HepG2 (cell line): ENCODE measurements at regions not wholly inside any gene's neighbourhood (a gene's known extent, or its start where the extent isn't known, plus 50 kb on each side); places are given as distances from the start of the nearest gene placed in this dataset.

Experiments
- ATAC-seq: fragments of 200-7000 bp; cut with Tn5 transposase; 3 replicates; pipeline ENCODE4 v1.9.1; 2020; ENCODE audit warnings: mild to moderate bottlenecking, moderate library complexity
- BruUV-seq: library from RNA; stranded (reverse); fragments of 400-500 nt; replicated peaks from 2 replicates; lab custom pipeline; 2021; lab: Mats Ljungman, UMichigan
- CTCF ChIA-PET: fragments of 300-600 bp; formaldehyde crosslinking; extraction: SDS; loops from one replicate; lab custom pipeline; 2021; ENCODE audit warnings: low total read pairs, inconsistent platforms, low intra/inter-chr PET ratio; lab: Yijun Ruan, JAX
- POLR2A ChIA-PET: fragments of 350-600 bp; sonication (Branson Sonifier 250); formaldehyde crosslinking; loops from one replicate; lab custom pipeline; 2020; ENCODE audit warnings: antibody characterized with exemption, inconsistent platforms; lab: Yijun Ruan, JAX
- DNase-seq: peaks from one replicate; pipeline ENCODE4 v3.0.0-alpha.2; 2015; ENCODE audit warnings: low spot score
- FAIRE-seq: peaks from 3 replicates; lab custom pipeline; 2011; peaks lifted over from hg19 to GRCh38; lab: Jason Lieb, UNC
- H2AFZ ChIP-seq: one replicate; pipeline ENCODE4 v1.6.1; 2011; ENCODE audit warnings: low read length, inconsistent platforms
- H3K27ac ChIP-seq: fragments of 300-600 bp; 3 replicates; pipeline ENCODE4 v1.8.0; 2011; ENCODE audit warnings: mixed run types, mild to moderate bottlenecking, mixed read lengths, low read length, inconsistent platforms; ENCODE audit not compliant: insufficient read depth; ENCODE audit errors: extremely low read length
- H3K27me3 ChIP-seq, 2 experiments: fragments of 200-600 bp in 1 of 2; 2 replicates in 1 of 2; 3 replicates in 1 of 2; pipeline versions ENCODE4 v1.6.0 to v1.8.0; 2011; ENCODE audit warnings: low read length in 2 of 2, mild to moderate bottlenecking in 2 of 2, moderate library complexity in 2 of 2, inconsistent platforms in 1 of 2; ENCODE audit not compliant: insufficient read depth in 2 of 2, control insufficient read depth in 1 of 2
- H3K36me3 ChIP-seq, 2 experiments: fragments of 200-600 bp in 1 of 2; replicated peaks in 1 of 2; 2 replicates in 1 of 2; 3 replicates in 1 of 2; pipeline versions ENCODE4 v1.5.1 to v1.8.0; 2011; ENCODE audit warnings: low read length in 2 of 2, inconsistent platforms in 1 of 2; ENCODE audit not compliant: insufficient read depth in 2 of 2, control insufficient read depth in 1 of 2
- H3K4me1 ChIP-seq: 2 replicates; pipeline ENCODE4 v1.5.1; 2012; ENCODE audit warnings: low read length, inconsistent platforms; ENCODE audit not compliant: insufficient read depth
- H3K4me2 ChIP-seq: 2 replicates; pipeline ENCODE4 v1.6.0; 2011; ENCODE audit warnings: low read depth, low read length, inconsistent platforms
- H3K4me3 ChIP-seq, 3 experiments: fragments of 200-600 bp in 1 of 3; sonication (generic), shearing (Covaris generic) in 1 of 3; replicated peaks in 1 of 3; 2 replicates each; pipeline ENCODE4 v1.5.1; 2011 to 2016; ENCODE audit warnings: low read length in 3 of 3, inconsistent platforms in 2 of 3, low read depth in 2 of 3, mild to moderate bottlenecking in 2 of 3, control low read depth in 1 of 3, mixed read lengths in 1 of 3; ENCODE audit not compliant: insufficient read depth in 1 of 3
- H3K79me2 ChIP-seq: one replicate; pipeline ENCODE4 v1.6.1; 2011; ENCODE audit warnings: low read length, inconsistent platforms; ENCODE audit not compliant: insufficient read depth
- H3K9ac ChIP-seq: 2 replicates; pipeline ENCODE4 v1.6.0; 2011; ENCODE audit warnings: mild to moderate bottlenecking, low read depth, low read length, inconsistent platforms; ENCODE audit not compliant: insufficient read depth
- H3K9me3 ChIP-seq: 2 replicates; pipeline ENCODE4 v1.5.1; 2012; ENCODE audit warnings: mild to moderate bottlenecking, low read length
- H4K20me1 ChIP-seq: 2 replicates; pipeline ENCODE4 v1.6.0; 2011; ENCODE audit warnings: inconsistent platforms, mild to moderate bottlenecking, low read length, moderate library complexity; ENCODE audit not compliant: insufficient read depth
- ARHGAP35 ChIP-seq: sonication (generic); formaldehyde crosslinking; IDR thresholded peaks from 2 replicates; pipeline ENCODE4 v1.9.0; 2022; ENCODE audit warnings: mild to moderate bottlenecking, inconsistent platforms, moderate library complexity, missing genetic modification reagents, borderline replicate concordance
- ARNT ChIP-seq: fragments of 450-650 bp; IDR thresholded peaks from 2 replicates; pipeline ENCODE4 v1.6.1; 2017
- CBFB ChIP-seq: sonication (generic); formaldehyde crosslinking; IDR thresholded peaks from 2 replicates; pipeline ENCODE4 v1.4.0; 2020; ENCODE audit warnings: missing genetic modification reagents
- HCFC1 ChIP-seq: fragments of 150-350 bp; IDR thresholded peaks from 2 replicates; pipeline ENCODE4 v1.6.1; 2014; ENCODE audit warnings: low read depth, low read length
- HNRNPK ChIP-seq: fragments of 200-400 bp; formaldehyde crosslinking; IDR thresholded peaks from 2 replicates; pipeline ENCODE4 v1.6.1; 2018; ENCODE audit warnings: low read length, low read depth, moderate library complexity, mild to moderate bottlenecking; ENCODE audit not compliant: poor library complexity, severe bottlenecking
- IRF2 ChIP-seq: IDR thresholded peaks from 2 replicates; pipeline ENCODE4 v1.6.1; 2018; ENCODE audit warnings: missing genetic modification reagents, missing compliant biosample characterization
- PLRG1 ChIP-seq: fragments of 450-650 bp; conservative IDR thresholded peaks from 2 replicates; pipeline ENCODE4 v1.6.1; 2016
- ZFP90 ChIP-seq: sonication (generic); formaldehyde crosslinking; IDR thresholded peaks from 2 replicates; pipeline ENCODE4 v1.8.0; 2022; ENCODE audit warnings: missing genetic modification reagents, mild to moderate bottlenecking, inconsistent platforms, borderline replicate concordance
- ZNF547 ChIP-seq: sonication (generic); formaldehyde crosslinking; IDR thresholded peaks from 2 replicates; pipeline ENCODE4 v1.5.1; 2020; ENCODE audit warnings: mild to moderate bottlenecking, missing genetic modification reagents
- ZNF850 ChIP-seq: sonication (generic); formaldehyde crosslinking; conservative IDR thresholded peaks from 2 replicates; pipeline ENCODE4 v1.9.0; 2021; ENCODE audit warnings: mild to moderate bottlenecking, missing genetic modification reagents
- WGBS: methylation state at CpG from one replicate; pipeline ENCODE4 v1.1.6; 2017; ENCODE audit warnings: low lambda C conversion rate; 5-methylcytosine and 5-hydroxymethylcytosine counted together
- in situ Hi-C: cut with HindIII; loops from 2 replicates; pipeline ENCODE4 v1.10.0; 2017; ENCODE audit warnings: low pct_unique_long_range_greater_than_20kb; ENCODE audit not compliant: extremely low pct_ligation_motif_present
- intact Hi-C: fragments of 100-400 bp; cut with micrococcal nuclease; formaldehyde crosslinking; loops from one replicate; pipeline ENCODE4 v1.10.0; 2022; ENCODE audit not compliant: unreplicated experiment
- TF ChIP-seq, protein P1 (sequence below): IDR thresholded peaks from 2 replicates; pipeline ENCODE4 v1.6.1; 2016; ENCODE audit warnings: low read depth, control low read depth
- TF ChIP-seq, protein P2 (sequence below): sonication (generic); formaldehyde crosslinking; IDR thresholded peaks from 2 replicates; pipeline ENCODE4 v1.5.0; 2020; ENCODE audit warnings: missing genetic modification reagents
- TF ChIP-seq, protein P3 (sequence below): sonication (generic); formaldehyde crosslinking; IDR thresholded peaks from 2 replicates; pipeline ENCODE4 v1.5.1; 2020; ENCODE audit warnings: mild to moderate bottlenecking, missing genetic modification reagents, moderate library complexity

DNA sequence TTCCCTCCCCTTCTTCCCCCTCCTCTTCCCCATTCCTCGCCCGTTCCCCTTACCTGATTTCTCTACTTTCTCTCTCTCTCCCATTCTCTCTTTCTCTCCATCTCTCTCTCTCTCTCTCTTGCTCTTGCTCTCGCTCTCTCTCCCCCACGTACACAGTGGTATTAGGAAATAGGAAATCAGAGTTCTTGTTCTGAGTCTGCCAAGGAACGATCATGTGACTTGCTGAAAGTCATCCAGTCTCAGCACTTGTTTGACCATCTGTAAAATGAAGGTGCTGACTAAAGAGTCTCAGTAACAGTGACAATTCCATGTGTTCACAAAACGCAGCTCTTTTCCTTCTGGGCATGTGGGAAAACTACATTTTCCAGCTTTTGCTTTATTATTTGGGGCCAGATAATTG is 445.0 kb upstream of the TGFBR2 start:
- FAIRE-seq (no peak), DNase-seq (no peak), ATAC-seq (no peak)
- H3K9ac ChIP-seq: no peak overlapping the region
- no peak overlapping the region for H3K4me2 ChIP-seq
- peaks cover 9% of the 10 kb centered on the region for H3K4me1 ChIP-seq
- WGBS: 41% methylated on average over 6 of the region's 6 CpGs
- intact Hi-C loops (no loop called here), in situ Hi-C loops (no loop called here)
- H3K9me3 ChIP-seq: no peaks in the 10 kb centered on the region
- ChIA-PET CTCF (no interaction called here), POLR2A (no interaction called here)
- TF ChIP-seq HCFC1 (no peak), ZNF850 (CRISPR knock-in tag) (no peak), HNRNPK (peak; percentile 49), PLRG1 (no peak), ZNF547 (CRISPR knock-in tag) (no peak)
- TF ChIP-seq, protein P1, sequence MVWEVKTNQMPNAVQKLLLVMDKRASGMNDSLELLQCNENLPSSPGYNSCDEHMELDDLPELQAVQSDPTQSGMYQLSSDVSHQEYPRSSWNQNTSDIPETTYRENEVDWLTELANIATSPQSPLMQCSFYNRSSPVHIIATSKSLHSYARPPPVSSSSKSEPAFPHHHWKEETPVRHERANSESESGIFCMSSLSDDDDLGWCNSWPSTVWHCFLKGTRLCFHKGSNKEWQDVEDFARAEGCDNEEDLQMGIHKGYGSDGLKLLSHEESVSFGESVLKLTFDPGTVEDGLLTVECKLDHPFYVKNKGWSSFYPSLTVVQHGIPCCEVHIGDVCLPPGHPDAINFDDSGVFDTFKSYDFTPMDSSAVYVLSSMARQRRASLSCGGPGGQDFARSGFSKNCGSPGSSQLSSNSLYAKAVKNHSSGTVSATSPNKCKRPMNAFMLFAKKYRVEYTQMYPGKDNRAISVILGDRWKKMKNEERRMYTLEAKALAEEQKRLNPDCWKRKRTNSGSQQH (CRISPR knock-in tag): no peak
- peaks cover 0 to 1% of the 10 kb centered on the region in 2 experiments; a peak in 2 of 5 replicates for H3K27me3 ChIP-seq
- H3K79me2 ChIP-seq: no peaks in the 10 kb centered on the region
- no peak overlapping the region for H3K4me3 ChIP-seq
- H2AFZ ChIP-seq: no peak overlapping the region
- H3K36me3 ChIP-seq: no peaks in the 10 kb centered on the region
- H4K20me1 ChIP-seq: no peaks in the 10 kb centered on the region
- no peak overlapping the region for H3K27ac ChIP-seq
- BruUV-seq: no TSS peak

DNA sequence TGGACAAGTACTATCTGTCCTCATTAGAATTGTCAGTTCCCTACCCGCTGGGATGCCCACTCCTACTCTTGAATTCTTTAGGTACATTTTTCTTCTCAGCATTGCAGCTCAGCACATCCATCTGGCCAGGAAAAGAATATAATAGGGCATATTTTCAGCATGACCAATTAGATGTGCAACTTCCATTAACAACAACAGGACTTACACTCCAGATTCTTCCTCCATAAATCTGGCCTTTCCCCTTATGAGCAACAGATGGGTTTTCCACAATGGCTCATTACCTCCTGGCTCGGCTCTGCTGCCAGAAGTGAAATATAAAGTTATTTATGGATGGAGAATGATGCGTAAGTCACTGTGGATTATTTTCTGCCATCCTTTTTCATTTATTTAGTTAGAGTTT is 443.8 kb upstream of the TGFBR2 start:
- Histone ChIP-seq H3K9ac (no peak overlapping the region), H3K27me3 (peaks cover 0 to 1% of the 10 kb centered on the region in 2 experiments; a peak in 2 of 5 replicates), H3K4me3 (no peak overlapping the region), H4K20me1 (no peaks in the 10 kb centered on the region), H3K36me3 (no peaks in the 10 kb centered on the region), H2AFZ (no peak overlapping the region), H3K4me2 (no peak overlapping the region), H3K9me3 (no peaks in the 10 kb centered on the region), H3K27ac (no peak overlapping the region), H3K4me1 (0 out of 2 replicates have a peak, but pooled peaks cover 2% of the 10 kb centered on the region), H3K79me2 (no peaks in the 10 kb centered on the region)
- intact Hi-C loops: no loop called here
- no peak for DNase-seq
- ChIA-PET POLR2A (no interaction called here), CTCF (no interaction called here)
- WGBS: 59% methylated on average over 3 of the region's 3 CpGs
- BruUV-seq: no TSS peak
- in situ Hi-C loops: no loop called here
- no peak for FAIRE-seq
- ATAC-seq: no peak
- TF ChIP-seq CBFB (CRISPR knock-in tag) (no peak), ARHGAP35 (CRISPR knock-in tag) (no peak), ARNT (no peak), IRF2 (CRISPR knock-in tag) (no peak), ZFP90 (CRISPR knock-in tag) (no peak)
- TF ChIP-seq, protein P2, sequence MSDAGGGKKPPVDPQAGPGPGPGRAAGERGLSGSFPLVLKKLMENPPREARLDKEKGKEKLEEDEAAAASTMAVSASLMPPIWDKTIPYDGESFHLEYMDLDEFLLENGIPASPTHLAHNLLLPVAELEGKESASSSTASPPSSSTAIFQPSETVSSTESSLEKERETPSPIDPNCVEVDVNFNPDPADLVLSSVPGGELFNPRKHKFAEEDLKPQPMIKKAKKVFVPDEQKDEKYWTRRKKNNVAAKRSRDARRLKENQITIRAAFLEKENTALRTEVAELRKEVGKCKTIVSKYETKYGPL: no peak
- TF ChIP-seq, protein P3, sequence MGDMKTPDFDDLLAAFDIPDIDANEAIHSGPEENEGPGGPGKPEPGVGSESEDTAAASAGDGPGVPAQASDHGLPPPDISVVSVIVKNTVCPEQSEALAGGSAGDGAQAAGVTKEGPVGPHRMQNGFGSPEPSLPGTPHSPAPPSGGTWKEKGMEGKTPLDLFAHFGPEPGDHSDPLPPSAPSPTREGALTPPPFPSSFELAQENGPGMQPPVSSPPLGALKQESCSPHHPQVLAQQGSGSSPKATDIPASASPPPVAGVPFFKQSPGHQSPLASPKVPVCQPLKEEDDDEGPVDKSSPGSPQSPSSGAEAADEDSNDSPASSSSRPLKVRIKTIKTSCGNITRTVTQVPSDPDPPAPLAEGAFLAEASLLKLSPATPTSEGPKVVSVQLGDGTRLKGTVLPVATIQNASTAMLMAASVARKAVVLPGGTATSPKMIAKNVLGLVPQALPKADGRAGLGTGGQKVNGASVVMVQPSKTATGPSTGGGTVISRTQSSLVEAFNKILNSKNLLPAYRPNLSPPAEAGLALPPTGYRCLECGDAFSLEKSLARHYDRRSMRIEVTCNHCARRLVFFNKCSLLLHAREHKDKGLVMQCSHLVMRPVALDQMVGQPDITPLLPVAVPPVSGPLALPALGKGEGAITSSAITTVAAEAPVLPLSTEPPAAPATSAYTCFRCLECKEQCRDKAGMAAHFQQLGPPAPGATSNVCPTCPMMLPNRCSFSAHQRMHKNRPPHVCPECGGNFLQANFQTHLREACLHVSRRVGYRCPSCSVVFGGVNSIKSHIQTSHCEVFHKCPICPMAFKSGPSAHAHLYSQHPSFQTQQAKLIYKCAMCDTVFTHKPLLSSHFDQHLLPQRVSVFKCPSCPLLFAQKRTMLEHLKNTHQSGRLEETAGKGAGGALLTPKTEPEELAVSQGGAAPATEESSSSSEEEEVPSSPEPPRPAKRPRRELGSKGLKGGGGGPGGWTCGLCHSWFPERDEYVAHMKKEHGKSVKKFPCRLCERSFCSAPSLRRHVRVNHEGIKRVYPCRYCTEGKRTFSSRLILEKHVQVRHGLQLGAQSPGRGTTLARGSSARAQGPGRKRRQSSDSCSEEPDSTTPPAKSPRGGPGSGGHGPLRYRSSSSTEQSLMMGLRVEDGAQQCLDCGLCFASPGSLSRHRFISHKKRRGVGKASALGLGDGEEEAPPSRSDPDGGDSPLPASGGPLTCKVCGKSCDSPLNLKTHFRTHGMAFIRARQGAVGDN (CRISPR knock-in tag): no peak
